ENCODE measurements at regions not wholly inside any gene's neighbourhood (a gene's known extent, or its start where the extent isn't known, plus 50 kb on each side); places are given as distances from the start of the nearest gene placed in this dataset.

GRCh38 chr5:67283988-67284487 is 87.4 kb upstream of the CD180 start:
- Histone ChIP-seq H3K36me3 (no peaks in the 10 kb centered on the region), H3K4me3 (no peak overlapping the region)

GRCh38 chr5:67283275-67283987 is 86.8 kb upstream of the CD180 start:
- H3K36me3 ChIP-seq, result no peaks in the 10 kb centered on the region
- TF ChIP-seq POLR2A (IDR thresholded peaks at IDR 0.05), result no peak
- TF ChIP-seq EP300 (IDR thresholded peaks at IDR 0.05), result no peak
- TF ChIP-seq CTCF (IDR thresholded peaks at IDR 0.05), result no peak
- peak overlapping the region; percentile 5 to 32 for H3K27ac ChIP-seq
- WGBS, 3 donors, result 74 to 76% (median 75%) methylated on average over 7 of the region's 7 CpGs
- intact Hi-C loops (cut with DNase I), result no loop called here
- H3K4me1 ChIP-seq (ENCODE audit: insufficient read depth), result peaks cover 17% of the 10 kb centered on the region
- no peak overlapping the region for H3K4me3 ChIP-seq
- DNase-seq, result peak in 1 of 5 donors; percentile 35
- no peaks in the 10 kb centered on the region for H3K27me3 ChIP-seq
- peaks cover 0 to 3% of the 10 kb centered on the region in 2 donors for H3K9me3 ChIP-seq

More at GRCh38 chr5:67283988-67284487, 87.4 kb upstream of the CD180 start:
- TF ChIP-seq POLR2A (IDR thresholded peaks at IDR 0.05), result no peak
- no peak for TF ChIP-seq EP300 (IDR thresholded peaks at IDR 0.05)
- no peak for TF ChIP-seq CTCF (IDR thresholded peaks at IDR 0.05)
- Histone ChIP-seq H3K27me3 (no peaks in the 10 kb centered on the region), H3K4me1 (ENCODE audit: insufficient read depth) (peaks cover 17% of the 10 kb centered on the region), H3K9me3 (no peaks in the 10 kb centered on the region), H3K27ac (peak overlapping the region; percentile 5 to 32)
- intact Hi-C loops (cut with DNase I), result no loop called here
- WGBS, 3 donors, result 9 to 24% (median 13%) methylated on average over 4 of the region's 4 CpGs
- DNase-seq, result peak in 3 of 5 donors; percentile 34 to 58 (median 38)

GRCh38 chr5:67281874-67282273 is 85.3 kb upstream of the CD180 start:
- WGBS, 3 donors, result 81 to 87% (median 86%) methylated on average over 2 of the region's 2 CpGs
- no peaks in the 10 kb centered on the region for H3K27me3 ChIP-seq
- intact Hi-C loops (cut with DNase I), result no loop called here

GRCh38 chr5:67273689-67274356 is 77.2 kb upstream of the CD180 start:
- intact Hi-C loops (cut with DNase I), result no loop called here
- H3K27ac ChIP-seq, result no peak overlapping the region
- no peak for TF ChIP-seq CTCF (IDR thresholded peaks at IDR 0.05)
- no peak for TF ChIP-seq EP300 (IDR thresholded peaks at IDR 0.05)
- TF ChIP-seq POLR2A (IDR thresholded peaks at IDR 0.05), result no peak
- H3K36me3 ChIP-seq, result no peaks in the 10 kb centered on the region
- H3K27me3 ChIP-seq, result no peaks in the 10 kb centered on the region
- H3K4me3 ChIP-seq, result no peak overlapping the region
- peaks cover 0 to 4% of the 10 kb centered on the region in 2 donors for H3K9me3 ChIP-seq
- peaks cover 14% of the 10 kb centered on the region for H3K4me1 ChIP-seq (ENCODE audit: insufficient read depth)
- 88 to 92% (median 89%) methylated on average over 9 of the region's 9 CpGs for WGBS, 3 donors
- no peak for DNase-seq

More at GRCh38 chr5:67281874-67282273, 85.3 kb upstream of the CD180 start:
- Histone ChIP-seq H3K4me3 (no peak overlapping the region), H3K4me1 (ENCODE audit: insufficient read depth) (peaks cover 13% of the 10 kb centered on the region), H3K27ac (no peak overlapping the region), H3K36me3 (no peaks in the 10 kb centered on the region), H3K9me3 (peaks cover 0 to 4% of the 10 kb centered on the region in 2 donors)
- no peak for DNase-seq
- TF ChIP-seq CTCF (IDR thresholded peaks at IDR 0.05) (no peak), EP300 (IDR thresholded peaks at IDR 0.05) (no peak)
